Prostate gland (tissue), 2 donors: ENCODE measurements at regions not wholly inside any gene's neighbourhood (a gene's known extent, or its start where the extent isn't known, plus 50 kb on each side); places are given as distances from the start of the nearest gene placed in this dataset.

Source experiments
- CTCF ChIP-seq, 4 experiments: fragments of 200-600 bp in 2 of 4; fragments of 450-650 bp in 2 of 4; sonication (generic) in 2 of 4; IDR thresholded peaks; 1 replicate in 3 of 4; 2 replicates in 1 of 4; pipeline ENCODE4 v1.5.1; 2016 to 2019; ENCODE audit warnings: antibody characterized with exemption in 4 of 4, mild to moderate bottlenecking in 2 of 4, moderate library complexity in 2 of 4
- POLR2A ChIP-seq: fragments of 450-650 bp; IDR thresholded peaks from one replicate; pipeline ENCODE4 v1.6.1; 2016; ENCODE audit warnings: antibody characterized with exemption, mild to moderate bottlenecking

DNA sequence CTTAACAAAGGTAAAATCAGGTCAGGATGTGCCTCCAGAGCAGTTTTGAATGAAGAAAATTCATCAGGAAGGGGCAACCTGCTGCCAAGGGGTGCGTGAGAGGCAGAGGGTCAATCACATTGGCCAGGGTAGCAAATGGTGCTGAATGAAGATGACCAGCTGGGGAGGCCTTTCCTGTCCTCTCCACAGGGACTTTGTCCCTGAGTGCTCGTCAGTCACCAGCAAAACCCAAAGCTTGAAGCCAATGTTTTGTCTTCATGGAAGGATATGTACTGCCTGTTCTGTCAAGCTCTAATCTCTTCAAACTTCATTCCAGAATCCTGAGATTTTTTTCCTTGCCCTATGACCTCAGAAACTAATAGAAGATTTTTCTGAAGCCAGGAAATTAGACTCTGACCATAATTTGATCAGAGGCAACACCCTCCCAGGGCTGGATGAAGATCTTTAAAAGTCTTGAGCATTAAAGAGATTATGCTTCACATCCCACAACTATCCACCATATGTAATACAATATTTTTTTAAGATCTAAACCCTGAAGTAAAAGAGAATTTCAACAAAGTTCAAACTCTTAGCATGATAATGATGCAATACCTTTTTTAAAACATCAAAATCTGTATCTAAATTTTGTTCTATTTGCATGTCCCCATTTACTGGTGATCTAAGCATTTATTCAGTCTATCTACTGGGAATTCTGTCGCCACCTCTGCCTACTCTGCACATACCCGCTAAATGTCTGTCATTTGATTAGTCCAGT, 243.0 kb downstream of the SNX13 start:
- TF ChIP-seq CTCF (IDR thresholded peaks at IDR 0.05) (no peak), POLR2A (no peak)
